ENCODE measurements at regions not wholly inside any gene's neighbourhood (a gene's known extent, or its start where the extent isn't known, plus 50 kb on each side); places are given as distances from the start of the nearest gene placed in this dataset.
A peak's percentile ranks its signal among the peaks of the same experiment; 100 is the strongest.

GRCh38 chr16:77585379-77586251, 136.7 kb upstream of the NUDT7 start:
- intact Hi-C loops (cut with DNase I, micrococcal nuclease) = no loop called here
- DNase-seq = no peak
- ATAC-seq = no peak

- intact Hi-C loops (cut with DNase I, micrococcal nuclease) = no loop called here
- DNase-seq (no peak), ATAC-seq (no peak)
Observed at GRCh38 chr16:77588389-77588788, 133.9 kb upstream of the NUDT7 start.

- no peak for ATAC-seq
- intact Hi-C loops (cut with DNase I, micrococcal nuclease) = no loop called here
Observed at GRCh38 chr16:77589071-77589765, 133.1 kb upstream of the NUDT7 start.

GRCh38 chr16:77590707-77591106, 131.6 kb upstream of the NUDT7 start:
- no peak for DNase-seq
- intact Hi-C loops (cut with DNase I, micrococcal nuclease) = no loop called here
- no peak for ATAC-seq

More at GRCh38 chr16:77589071-77589765, 133.1 kb upstream of the NUDT7 start:
- DNase-seq = no peak

GRCh38 chr16:77591347-77591746, 131.0 kb upstream of the NUDT7 start:
- ATAC-seq = no peak
- intact Hi-C loops (cut with DNase I, micrococcal nuclease) = no loop called here
- no peak for DNase-seq

- intact Hi-C loops (cut with DNase I, micrococcal nuclease) = no loop called here
Observed at GRCh38 chr16:77592021-77592420, 130.3 kb upstream of the NUDT7 start.

GRCh38 chr16:77594057-77594456, 128.3 kb upstream of the NUDT7 start:
- DNase-seq (no peak), ATAC-seq (no peak)
- intact Hi-C loops (cut with DNase I, micrococcal nuclease) = no loop called here

More at GRCh38 chr16:77592021-77592420, 130.3 kb upstream of the NUDT7 start:
- DNase-seq = no peak
- no peak for ATAC-seq

- ATAC-seq = no peak
- intact Hi-C loops (cut with DNase I, micrococcal nuclease) = no loop called here
Observed at GRCh38 chr16:77594799-77595596, 127.3 kb upstream of the NUDT7 start.

GRCh38 chr16:77596261-77596660, 126.1 kb upstream of the NUDT7 start:
- intact Hi-C loops (cut with DNase I, micrococcal nuclease) = no loop called here
- DNase-seq = no peak
- no peak for ATAC-seq

More at GRCh38 chr16:77594799-77595596, 127.3 kb upstream of the NUDT7 start:
- no peak for DNase-seq

- peak in 1 of 2 donors; percentile 33 for DNase-seq
- no peak for ATAC-seq
Observed at GRCh38 chr16:77599793-77600415, 122.4 kb upstream of the NUDT7 start.

GRCh38 chr16:77600555-77600954, 121.8 kb upstream of the NUDT7 start:
- DNase-seq (no peak), ATAC-seq (no peak)
- intact Hi-C loops (cut with DNase I, micrococcal nuclease) = no loop called here

More at GRCh38 chr16:77599793-77600415, 122.4 kb upstream of the NUDT7 start:
- intact Hi-C loops (cut with DNase I, micrococcal nuclease) = no loop called here

- ATAC-seq (no peak), DNase-seq (no peak)
- intact Hi-C loops (cut with DNase I, micrococcal nuclease) = no loop called here
Observed at GRCh38 chr16:77603656-77604055, 118.7 kb upstream of the NUDT7 start.

- intact Hi-C loops (cut with DNase I, micrococcal nuclease) = no loop called here
- ATAC-seq = no peak
- DNase-seq = no peak
Observed at GRCh38 chr16:77610496-77610895, 111.8 kb upstream of the NUDT7 start.

- intact Hi-C loops (cut with DNase I, micrococcal nuclease) = no loop called here
- ATAC-seq = no peak
- DNase-seq = no peak
Observed at GRCh38 chr16:77611386-77611785, 110.9 kb upstream of the NUDT7 start.

GRCh38 chr16:77612596-77612995, 109.7 kb upstream of the NUDT7 start:
- no peak for ATAC-seq
- intact Hi-C loops (cut with DNase I, micrococcal nuclease) = no loop called here
- DNase-seq = no peak

- no peak for ATAC-seq
- intact Hi-C loops (cut with DNase I, micrococcal nuclease) = no loop called here
- DNase-seq = no peak
Observed at GRCh38 chr16:77613095-77613494, 109.2 kb upstream of the NUDT7 start.

- DNase-seq (no peak), ATAC-seq (no peak)
- intact Hi-C loops (cut with DNase I, micrococcal nuclease) = no loop called here
Observed at GRCh38 chr16:77617553-77617952, 104.8 kb upstream of the NUDT7 start.

GRCh38 chr16:77617996-77618395, 104.3 kb upstream of the NUDT7 start:
- intact Hi-C loops (cut with DNase I, micrococcal nuclease) = no loop called here
- ATAC-seq (no peak), DNase-seq (no peak)

- DNase-seq = no peak
- intact Hi-C loops (cut with DNase I, micrococcal nuclease) = no loop called here
- ATAC-seq = no peak
Observed at GRCh38 chr16:77618951-77619350, 103.4 kb upstream of the NUDT7 start.

Measured in left colon (tissue), 2 donors.